HG02885 (cell line): ENCODE measurements at regions not wholly inside any gene's neighbourhood (a gene's known extent, or its start where the extent isn't known, plus 50 kb on each side); places are given as distances from the start of the nearest gene placed in this dataset.

Experiments used
- ATAC-seq: cut with Tn5 transposase; IDR thresholded peaks from one replicate; pipeline ENCODE4 v1.9.1; 2021; ENCODE audit warnings: mild to moderate bottlenecking; ENCODE audit not compliant: unreplicated experiment, poor library complexity

GRCh38 chr4:24024605-24025004 lies 134.8 kb upstream of the PPARGC1A start:
- no peak for ATAC-seq

DNA sequence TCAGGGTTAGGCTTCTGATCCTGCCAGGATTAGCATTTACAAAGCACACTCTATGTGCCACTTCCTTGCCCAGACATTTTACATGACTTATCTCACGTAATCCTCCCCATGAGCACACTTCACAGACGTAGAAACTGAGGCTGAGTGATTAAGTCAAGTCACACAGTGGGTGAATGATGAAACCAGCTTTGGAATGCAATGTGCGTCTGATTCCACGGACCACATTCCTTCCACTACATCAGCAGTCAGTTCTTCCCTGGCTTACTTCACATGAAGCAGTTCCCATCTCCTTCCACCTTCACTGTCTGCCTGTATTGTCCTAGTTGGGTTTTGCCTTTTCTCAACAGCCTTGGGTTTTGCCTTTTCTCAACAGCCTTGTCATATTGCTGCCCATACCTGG lies 134.3 kb upstream of the PPARGC1A start:
- no peak for ATAC-seq

- ATAC-seq = no peak
Observed at GRCh38 chr4:24015782-24016181, 125.9 kb upstream of the PPARGC1A start.

- no peak for ATAC-seq
Observed at GRCh38 chr4:24013668-24014422, 124.0 kb upstream of the PPARGC1A start.

- no peak for ATAC-seq
Observed at GRCh38 chr4:24010994-24011393, 121.1 kb upstream of the PPARGC1A start.

DNA sequence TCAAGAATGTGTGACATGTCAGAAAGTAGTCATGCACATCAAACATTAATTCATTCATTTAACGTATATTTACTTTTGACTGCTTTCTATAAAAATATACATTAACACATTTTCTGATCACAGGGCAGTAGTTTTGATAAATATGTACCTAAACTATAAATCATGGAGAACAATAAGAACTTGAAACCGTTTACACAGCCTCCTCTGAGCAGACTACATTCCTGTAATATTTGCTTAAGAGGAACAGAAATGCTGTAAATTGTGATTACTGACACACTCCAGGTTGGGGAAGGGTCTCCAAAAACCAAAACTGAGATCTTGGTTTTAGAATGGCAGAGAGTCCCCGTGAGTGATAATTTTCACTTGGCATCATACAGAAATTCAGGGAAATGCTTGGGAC lies 120.7 kb upstream of the PPARGC1A start:
- no peak for ATAC-seq

- ATAC-seq = no peak
Observed at GRCh38 chr4:24007860-24008261, 118.0 kb upstream of the PPARGC1A start.

DNA sequence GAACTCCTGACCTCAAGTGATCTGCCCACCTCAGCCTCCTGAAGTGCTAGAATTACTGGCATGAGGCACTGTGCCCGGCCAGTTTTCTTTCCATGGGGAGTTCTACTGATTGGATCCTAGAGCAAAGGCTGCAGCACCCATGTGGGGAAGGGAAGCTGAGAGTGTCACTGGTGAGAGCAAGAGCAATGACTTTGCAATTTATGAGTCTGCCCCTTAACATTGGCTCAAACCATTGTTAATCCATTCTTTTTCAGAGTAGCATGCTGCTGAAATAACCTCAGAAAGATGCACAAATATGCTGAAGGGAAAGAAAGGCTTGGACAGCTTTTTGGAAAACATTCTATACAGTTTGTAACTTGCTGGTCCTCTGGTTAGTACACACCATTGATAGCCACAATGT lies 116.4 kb upstream of the PPARGC1A start:
- ATAC-seq = no peak

DNA sequence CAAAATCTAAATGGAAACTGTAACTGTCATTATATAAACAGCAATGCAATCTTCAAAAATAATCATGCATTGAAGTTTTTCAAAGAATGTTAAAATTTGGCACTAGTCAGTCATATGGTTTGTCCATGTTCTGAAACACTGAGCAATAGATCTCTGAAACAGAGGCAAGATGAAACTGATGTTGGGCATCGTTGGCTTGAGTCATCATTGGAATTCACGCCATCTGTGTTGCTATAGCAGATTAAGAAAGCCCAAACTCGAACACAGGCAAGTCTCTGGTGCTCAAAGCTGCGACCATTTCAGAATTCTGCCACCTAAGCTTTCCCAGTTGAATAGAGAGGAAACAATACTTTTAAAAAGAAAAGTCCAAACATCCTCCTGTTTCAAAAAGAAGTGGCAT lies 114.1 kb upstream of the PPARGC1A start:
- ATAC-seq = no peak

DNA sequence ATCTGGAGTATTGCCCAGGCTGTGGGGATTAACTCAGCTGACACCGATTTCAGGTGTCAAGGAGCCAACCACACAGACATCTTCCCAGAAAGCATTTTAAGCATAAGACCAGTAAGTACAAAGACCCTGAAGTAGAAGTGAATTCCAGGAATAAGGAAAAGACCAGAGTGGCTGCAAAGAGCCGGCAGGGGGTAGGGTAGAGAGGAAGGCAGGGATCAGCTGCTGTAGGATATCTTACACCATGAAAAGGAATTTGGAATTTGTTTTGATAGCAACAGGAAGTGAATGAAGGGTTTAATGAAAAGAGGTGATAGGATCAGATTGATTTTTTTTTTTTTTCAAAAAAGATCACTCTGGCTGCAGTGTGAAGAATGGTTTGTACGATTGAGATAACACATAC lies 113.6 kb upstream of the PPARGC1A start:
- ATAC-seq = no peak

GRCh38 chr4:24002330-24002966 lies 112.6 kb upstream of the PPARGC1A start:
- ATAC-seq = no peak

GRCh38 chr4:24001486-24002329 lies 111.9 kb upstream of the PPARGC1A start:
- ATAC-seq = no peak

DNA sequence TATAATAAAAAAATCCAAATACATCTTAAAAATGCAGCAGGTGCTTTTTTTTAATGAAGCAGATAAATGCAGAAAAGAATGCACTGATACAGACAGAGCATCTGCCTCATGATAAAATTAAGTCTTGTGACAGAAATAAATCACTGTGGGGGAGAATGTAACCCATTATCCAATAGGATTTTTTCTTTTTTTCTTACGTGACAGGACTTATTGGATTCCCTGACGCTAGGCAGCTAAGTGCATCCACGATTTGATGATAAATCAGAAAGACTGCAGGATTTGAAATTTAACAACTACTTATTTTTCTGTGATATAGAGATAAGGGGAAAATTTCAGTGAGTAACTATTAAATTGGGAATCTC lies 110.6 kb upstream of the PPARGC1A start:
- ATAC-seq = no peak

DNA sequence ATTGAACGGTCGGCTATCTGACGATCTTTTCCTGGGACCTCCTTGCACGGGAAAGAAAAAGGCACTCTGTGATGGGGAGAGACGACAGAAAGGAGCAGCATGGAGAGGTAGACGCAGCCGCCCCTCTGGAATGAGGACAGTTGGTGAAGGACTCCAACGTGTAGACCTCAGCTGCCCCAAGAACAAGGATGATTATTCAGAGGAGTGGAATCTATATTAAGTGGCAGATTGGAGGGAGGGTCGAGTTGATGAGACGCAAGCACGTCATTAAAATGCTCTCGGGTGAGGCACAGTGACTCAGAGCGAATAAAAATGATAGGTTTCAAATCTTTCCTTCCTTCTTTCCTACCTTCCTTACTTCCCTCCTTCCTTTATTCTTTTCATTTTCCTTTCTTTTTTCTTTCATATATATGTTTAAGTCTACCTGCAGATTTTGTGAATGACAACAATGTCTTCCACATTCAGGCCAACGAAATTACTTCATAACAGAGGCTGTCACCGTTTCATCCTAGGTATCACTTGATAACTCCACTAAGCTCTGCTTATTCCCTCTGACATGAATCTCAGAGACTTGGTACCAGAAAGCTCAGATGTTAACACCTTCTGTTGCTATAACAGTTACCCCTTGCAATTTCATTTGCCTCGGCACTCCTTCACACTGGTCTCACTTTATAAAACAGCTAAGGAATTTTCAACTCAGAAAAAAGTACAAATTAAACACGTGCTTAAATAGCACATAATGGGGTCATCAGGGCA lies 110.0 kb upstream of the PPARGC1A start:
- ATAC-seq = no peak

GRCh38 chr4:23993373-23993772 lies 103.5 kb upstream of the PPARGC1A start:
- peak; percentile 44 for ATAC-seq

- no peak for ATAC-seq
Observed at GRCh38 chr4:23991444-23991843, 101.6 kb upstream of the PPARGC1A start.

GRCh38 chr4:23986270-23986669 lies 96.4 kb upstream of the PPARGC1A start:
- no peak for ATAC-seq

DNA sequence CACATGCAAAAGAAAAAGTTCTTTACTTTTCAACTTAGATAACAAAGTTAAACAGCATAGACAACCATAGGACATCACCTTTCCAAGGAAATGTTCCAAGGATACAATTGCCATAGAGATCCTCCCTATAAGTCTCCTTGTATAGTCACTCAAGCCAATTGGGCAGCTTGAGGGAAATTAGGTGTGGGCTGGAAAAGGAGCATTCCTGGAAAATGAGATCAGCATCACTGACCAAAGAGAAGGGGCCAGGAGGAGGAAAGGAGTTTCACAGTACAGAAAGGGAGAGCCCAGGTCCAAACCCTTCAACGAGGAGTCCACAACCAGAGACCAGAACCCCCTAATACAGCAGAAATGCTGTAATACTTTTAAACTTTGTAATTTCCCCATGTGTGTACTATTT lies 91.5 kb upstream of the PPARGC1A start:
- ATAC-seq = no peak

GRCh38 chr4:23979534-23979933 lies 89.7 kb upstream of the PPARGC1A start:
- ATAC-seq = no peak

GRCh38 chr4:23978002-23978401 lies 88.2 kb upstream of the PPARGC1A start:
- no peak for ATAC-seq

DNA sequence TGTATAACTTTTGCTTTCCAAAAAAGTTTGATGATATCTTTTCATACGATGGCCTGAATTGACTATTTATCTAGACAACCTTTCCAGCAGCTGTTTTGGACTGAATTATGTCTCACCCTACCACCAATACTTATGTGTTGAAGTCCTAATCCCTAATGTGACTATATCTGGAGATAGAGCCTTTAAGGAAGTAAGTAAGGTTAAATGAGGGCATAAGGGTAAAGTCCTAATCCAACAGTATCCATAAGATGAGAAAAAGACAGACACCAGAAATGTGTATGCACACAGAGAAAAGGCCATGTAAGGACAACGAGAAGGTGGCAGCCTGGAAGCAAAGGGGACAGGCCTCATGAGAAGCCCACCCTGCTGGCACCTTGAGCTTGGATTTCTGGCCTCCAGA lies 86.6 kb upstream of the PPARGC1A start:
- ATAC-seq = no peak
